Stomach smooth muscle (tissue), 2 donors: ENCODE measurements at regions not wholly inside any gene's neighbourhood (a gene's known extent, or its start where the extent isn't known, plus 50 kb on each side); places are given as distances from the start of the nearest gene placed in this dataset.

Experiments
- H3K27ac ChIP-seq: one replicate; pipeline ENCODE4 v1.7.0; 2013; ENCODE audit warnings: mild to moderate bottlenecking, low read length, inconsistent platforms
- H3K27me3 ChIP-seq, 2 donors: one replicate each; pipeline ENCODE4 v1.7.0; 2013; ENCODE audit warnings: low read length in 2 of 2; ENCODE audit not compliant: insufficient read depth in 2 of 2, control insufficient read depth in 1 of 2
- H3K36me3 ChIP-seq, 2 donors: one replicate each; pipeline ENCODE4 v1.7.0; 2013; ENCODE audit warnings: low read length in 2 of 2; ENCODE audit not compliant: control insufficient read depth in 2 of 2, insufficient read depth in 2 of 2
- H3K4me1 ChIP-seq: one replicate; pipeline ENCODE4 v1.7.0; 2013; ENCODE audit warnings: low read length; ENCODE audit not compliant: control insufficient read depth, insufficient read depth
- H3K4me3 ChIP-seq, 2 donors: one replicate each; pipeline ENCODE4 v1.7.0; 2013; ENCODE audit warnings: low read length in 2 of 2
- H3K9ac ChIP-seq, 2 donors: one replicate each; pipeline ENCODE4 v1.7.0; 2013; ENCODE audit warnings: low read length in 2 of 2, mild to moderate bottlenecking in 1 of 2
- H3K9me3 ChIP-seq, 2 donors: one replicate each; pipeline ENCODE4 v1.7.0; 2013; ENCODE audit warnings: low read length in 2 of 2; ENCODE audit not compliant: control insufficient read depth in 2 of 2
- donor health status: healthy.
- donor health status: Pancreatic carcinoma.

- H3K27ac ChIP-seq: no peak overlapping the region
- no peak overlapping the region for H3K4me3 ChIP-seq
- H3K9ac ChIP-seq: no peak overlapping the region
- H3K36me3 ChIP-seq: no peaks in the 10 kb centered on the region
- H3K27me3 ChIP-seq: no peaks in the 10 kb centered on the region
- H3K4me1 ChIP-seq: peaks cover 6% of the 10 kb centered on the region
- no peaks in the 10 kb centered on the region for H3K9me3 ChIP-seq
Measured at GRCh38 chr1:91619881-91620280, 119.2 kb downstream of the CDC7 start.

- H3K27ac ChIP-seq: no peak overlapping the region
- no peak overlapping the region for H3K4me3 ChIP-seq
- no peak overlapping the region for H3K9ac ChIP-seq
- no peaks in the 10 kb centered on the region for H3K36me3 ChIP-seq
- no peaks in the 10 kb centered on the region for H3K9me3 ChIP-seq
- peaks cover 6% of the 10 kb centered on the region for H3K4me1 ChIP-seq
- H3K27me3 ChIP-seq: no peaks in the 10 kb centered on the region
Measured at GRCh38 chr1:91621360-91621759, 120.7 kb downstream of the CDC7 start.

- Histone ChIP-seq H3K36me3 (no peaks in the 10 kb centered on the region), H3K4me3 (no peak overlapping the region), H3K9ac (no peak overlapping the region), H3K27ac (no peak overlapping the region), H3K27me3 (no peaks in the 10 kb centered on the region), H3K9me3 (no peaks in the 10 kb centered on the region), H3K4me1 (peaks cover 6% of the 10 kb centered on the region)
Measured at GRCh38 chr1:91621907-91622306, 121.3 kb downstream of the CDC7 start.

DNA sequence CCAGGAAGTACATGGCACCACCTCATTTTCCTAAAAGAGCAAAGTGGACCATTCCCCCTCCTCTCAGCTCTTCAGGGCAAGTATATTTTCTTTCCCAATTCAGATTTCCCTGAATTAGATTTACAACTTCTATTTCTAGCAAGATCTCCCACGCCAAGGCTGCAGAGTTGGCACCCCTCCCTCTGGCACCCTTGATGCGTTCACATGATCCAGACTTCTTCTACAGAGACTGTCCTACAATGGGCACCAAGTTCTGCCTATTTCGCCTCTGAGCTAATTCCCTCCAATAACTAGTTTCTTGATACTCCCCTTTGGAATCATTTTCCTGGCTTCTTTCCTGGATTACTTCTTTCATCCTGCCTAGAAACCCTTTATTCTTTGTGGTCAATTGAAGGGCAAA lies 122.0 kb downstream of the CDC7 start:
- H3K27ac ChIP-seq: peak overlapping the region; percentile 49

DNA sequence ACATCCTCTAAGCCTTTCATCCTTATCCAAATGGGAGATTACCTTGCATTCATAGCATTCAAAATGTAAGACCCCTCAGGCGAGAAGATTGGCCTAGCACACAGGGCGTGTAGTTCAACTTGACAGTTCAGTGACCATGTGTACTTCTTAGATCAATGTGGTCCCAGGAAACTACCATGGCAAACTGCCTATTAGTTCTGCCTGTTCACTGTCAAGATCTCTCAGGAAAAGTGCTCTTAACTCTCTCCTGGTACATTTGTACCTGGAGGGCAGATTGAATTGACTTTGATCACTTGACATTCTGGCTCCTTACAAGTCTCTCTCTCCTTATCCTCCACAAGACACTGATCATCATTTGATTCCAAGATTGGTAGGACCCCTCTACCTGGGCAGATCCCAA lies 122.4 kb downstream of the CDC7 start:
- H3K9ac ChIP-seq: no peak overlapping the region
- H3K4me1 ChIP-seq: peaks cover 6% of the 10 kb centered on the region
- no peaks in the 10 kb centered on the region for H3K27me3 ChIP-seq
- no peak overlapping the region for H3K4me3 ChIP-seq
- peak overlapping the region; percentile 49 for H3K27ac ChIP-seq
- H3K9me3 ChIP-seq: no peaks in the 10 kb centered on the region
- no peaks in the 10 kb centered on the region for H3K36me3 ChIP-seq

More for the DNA sequence above, 122.0 kb downstream of the CDC7 start:
- Histone ChIP-seq H3K9me3 (no peaks in the 10 kb centered on the region), H3K36me3 (no peaks in the 10 kb centered on the region), H3K4me3 (peak overlapping the region in 1 of 2 donors; percentile 40), H3K4me1 (peaks cover 6% of the 10 kb centered on the region), H3K9ac (no peak overlapping the region), H3K27me3 (no peaks in the 10 kb centered on the region)

DNA sequence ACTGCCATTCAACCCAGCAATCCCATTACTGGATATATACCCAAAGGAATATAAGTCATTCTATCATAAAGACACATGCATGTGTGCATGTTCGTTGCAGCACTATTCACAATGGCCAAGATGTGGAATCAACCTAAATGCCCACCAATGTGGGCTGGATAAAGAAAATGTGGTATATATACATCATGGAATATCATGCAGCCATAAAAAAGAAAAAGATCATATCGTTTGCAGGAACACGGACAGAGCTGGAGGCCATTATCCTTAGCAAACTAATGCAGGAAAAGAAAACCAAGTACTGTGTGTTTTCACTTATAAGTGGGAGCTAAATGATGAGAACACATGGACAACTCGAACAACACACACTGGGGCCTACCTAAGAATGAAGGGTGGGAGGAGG lies 123.7 kb downstream of the CDC7 start:
- Histone ChIP-seq H3K9me3 (no peaks in the 10 kb centered on the region), H3K27me3 (no peaks in the 10 kb centered on the region), H3K4me3 (no peak overlapping the region), H3K27ac (no peak overlapping the region), H3K4me1 (peaks cover 6% of the 10 kb centered on the region), H3K9ac (no peak overlapping the region), H3K36me3 (no peaks in the 10 kb centered on the region)
